Glomerular visceral epithelial cell (primary cell): ENCODE measurements at regions not wholly inside any gene's neighbourhood (a gene's known extent, or its start where the extent isn't known, plus 50 kb on each side); places are given as distances from the start of the nearest gene placed in this dataset.
"Not testable (repeated sequence)": the region's sequence is repeated elsewhere in the genome, so short reads cannot be mapped to it uniquely, and the experiment has no call there.

Source experiments
- DNase-seq: peaks from one replicate; pipeline ENCODE4 v3.0.0-alpha.2; 2016; ENCODE audit errors: extremely low spot score

DNA sequence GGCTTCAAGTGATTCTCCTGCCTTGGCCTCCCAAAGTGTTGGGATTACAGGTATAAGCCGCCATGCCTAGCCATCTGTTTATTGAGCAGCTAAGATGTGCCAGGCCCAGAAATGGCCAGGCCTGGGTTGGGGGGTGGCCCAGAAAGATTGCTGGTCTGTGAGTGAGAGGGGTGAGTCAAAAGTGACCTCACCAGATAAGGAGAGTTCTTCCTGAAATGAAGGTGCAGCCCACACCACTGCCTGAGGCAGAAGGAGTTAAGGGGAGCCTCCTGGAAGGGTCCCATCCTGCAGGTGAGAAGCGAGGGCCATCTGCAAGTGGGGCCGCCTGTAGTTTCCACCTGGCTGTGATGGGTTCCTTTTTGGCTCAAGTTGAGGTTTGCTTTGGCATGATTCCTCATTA is 96.9 kb upstream of the KLF4 start:
- DNase-seq, result no peak

DNA sequence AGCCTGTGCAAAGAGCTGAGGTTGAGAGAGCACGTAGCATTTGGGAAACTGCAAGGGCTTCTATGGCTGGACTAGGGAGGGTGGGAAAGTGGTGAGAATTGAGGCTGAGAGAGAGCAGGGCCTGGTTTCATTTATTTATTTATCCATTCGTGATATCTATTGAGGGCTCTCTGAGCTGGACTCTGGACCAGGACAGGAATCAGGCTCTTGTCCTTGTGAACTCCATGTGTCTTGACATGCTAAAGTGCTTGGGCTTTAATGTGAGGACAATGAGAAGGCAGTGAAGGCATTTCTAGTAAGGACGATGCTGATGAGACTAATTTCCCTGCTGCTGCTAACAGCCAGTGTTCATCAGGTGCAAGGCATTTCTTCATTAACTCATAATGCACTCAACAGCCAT is 95.9 kb upstream of the KLF4 start:
- DNase-seq, result no peak

DNA sequence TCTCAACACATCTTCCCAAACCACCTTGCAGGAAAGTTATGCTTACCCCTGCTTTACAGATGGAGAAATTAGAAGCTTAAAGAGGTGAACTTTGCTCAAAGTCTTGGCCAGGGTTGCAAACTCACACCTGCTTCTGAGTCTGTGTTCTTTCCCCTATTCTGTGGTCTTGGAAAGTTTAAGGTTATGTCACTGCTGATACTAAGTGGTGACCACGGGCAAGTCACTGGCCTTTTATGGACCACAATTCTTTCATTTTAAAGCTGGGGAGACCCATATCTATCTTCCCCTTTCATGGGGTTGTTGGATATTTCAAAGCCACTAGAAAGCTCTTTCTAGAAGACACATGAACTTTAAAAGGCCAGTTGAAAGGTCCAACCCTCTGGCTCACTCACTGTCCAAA is 95.4 kb upstream of the KLF4 start:
- no peak for DNase-seq

DNA sequence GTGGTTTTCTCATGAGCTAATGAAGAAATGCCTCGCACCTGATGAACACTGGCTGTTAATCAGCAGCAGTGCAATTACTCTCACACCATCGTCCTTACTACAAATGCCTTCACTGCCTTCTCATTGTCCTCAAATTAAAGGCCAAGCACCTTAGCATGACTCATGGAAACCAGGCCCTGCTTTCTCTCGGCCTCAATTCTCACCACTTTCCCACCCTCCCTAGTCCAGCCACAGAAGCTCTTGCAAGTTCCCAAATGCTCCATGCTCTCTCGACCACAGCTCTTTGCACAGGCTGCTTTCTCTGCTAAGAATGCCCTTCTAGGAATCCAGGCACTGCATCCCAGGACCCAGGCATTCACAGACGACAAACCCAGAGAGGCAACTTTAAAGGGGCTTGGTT is 94.6 kb upstream of the KLF4 start:
- DNase-seq, result peak; percentile 22

DNA sequence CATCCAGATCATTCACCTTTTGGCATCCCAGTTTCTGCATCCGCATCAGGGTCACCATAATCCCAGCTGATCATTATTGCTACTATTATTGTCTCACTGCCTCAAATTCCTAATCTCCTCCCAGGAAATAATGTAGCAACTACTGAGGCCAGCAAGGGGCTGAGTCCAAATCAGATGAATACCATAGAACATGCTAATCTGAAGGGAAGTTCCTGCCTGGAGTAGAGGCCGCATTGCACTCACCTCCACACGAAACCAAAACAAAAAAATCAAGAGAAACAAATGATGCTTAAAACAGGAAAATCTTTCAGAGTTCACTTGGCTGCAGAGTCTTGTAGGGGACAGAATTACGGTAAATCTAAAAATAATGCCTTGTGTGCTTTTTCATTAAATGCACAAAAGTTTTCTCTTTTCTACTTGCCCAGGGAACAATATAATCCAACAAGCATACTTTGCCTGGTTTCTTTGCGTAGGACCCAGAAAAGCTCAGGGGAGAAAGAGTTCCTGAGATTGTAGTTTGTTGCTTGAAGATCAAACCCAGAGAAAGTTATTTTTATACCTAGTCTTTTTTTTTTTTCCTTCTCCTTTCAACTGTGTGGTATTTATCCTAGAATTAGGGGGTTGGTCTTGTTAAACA is 87.7 kb upstream of the KLF4 start:
- DNase-seq, result no peak

DNA sequence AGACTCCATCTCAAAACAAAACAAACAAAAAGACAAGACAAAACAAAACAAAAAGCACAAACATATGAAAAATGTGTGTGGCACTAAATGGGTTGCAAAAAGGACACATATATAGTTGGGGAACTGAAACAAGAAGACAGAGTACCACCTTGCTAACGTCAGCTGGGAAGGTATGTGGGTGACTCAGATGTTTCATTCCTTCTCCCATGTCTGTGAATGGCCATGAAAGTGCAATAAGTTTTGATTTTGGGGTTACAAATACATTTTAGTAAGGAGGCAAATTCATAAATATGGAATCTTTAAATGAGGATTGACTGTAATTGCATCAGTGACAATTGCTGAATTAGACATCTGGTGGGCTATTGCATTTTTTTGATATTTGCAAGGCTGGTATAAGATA is 81.6 kb upstream of the KLF4 start:
- no peak for DNase-seq

DNA sequence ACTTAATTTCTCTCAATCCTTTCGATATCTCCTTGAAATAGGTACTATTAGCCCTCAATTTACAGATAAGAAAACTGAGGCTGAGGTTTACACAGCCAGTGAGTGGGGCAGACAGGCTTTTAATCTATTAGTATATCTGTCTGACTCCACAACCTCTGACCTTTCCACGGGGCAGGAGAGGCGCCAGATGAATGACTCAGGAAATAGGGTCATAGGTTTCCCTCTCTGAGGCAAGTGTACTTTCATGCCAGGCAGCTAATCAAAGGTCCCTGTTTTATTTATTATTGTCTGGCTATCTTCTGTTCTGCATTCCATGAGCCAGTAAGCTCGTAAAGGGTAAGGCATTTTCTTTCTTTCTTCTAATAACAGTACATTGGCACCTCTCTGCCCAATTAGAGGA is 79.6 kb upstream of the KLF4 start:
- no peak for DNase-seq

DNA sequence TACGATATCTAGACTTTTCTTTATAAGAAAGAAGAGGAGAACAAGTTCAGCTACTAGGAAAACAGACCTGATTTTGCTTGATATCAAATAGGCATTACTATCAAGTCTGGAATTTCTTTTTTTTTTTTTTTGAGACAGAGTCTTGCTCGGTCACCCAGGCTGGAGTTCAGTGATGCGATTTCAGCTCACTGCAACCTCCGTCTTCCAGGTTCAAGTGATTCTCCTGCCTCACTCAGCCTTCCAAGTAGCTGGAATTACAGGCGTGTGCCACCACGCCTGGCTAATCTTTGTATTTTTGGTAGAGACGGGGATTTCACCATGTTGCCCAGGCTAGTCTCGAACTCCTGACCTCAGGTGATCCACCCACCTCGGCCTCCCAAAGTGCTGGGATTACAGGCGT is 78.8 kb upstream of the KLF4 start:
- not testable (repeated sequence) for DNase-seq

DNA sequence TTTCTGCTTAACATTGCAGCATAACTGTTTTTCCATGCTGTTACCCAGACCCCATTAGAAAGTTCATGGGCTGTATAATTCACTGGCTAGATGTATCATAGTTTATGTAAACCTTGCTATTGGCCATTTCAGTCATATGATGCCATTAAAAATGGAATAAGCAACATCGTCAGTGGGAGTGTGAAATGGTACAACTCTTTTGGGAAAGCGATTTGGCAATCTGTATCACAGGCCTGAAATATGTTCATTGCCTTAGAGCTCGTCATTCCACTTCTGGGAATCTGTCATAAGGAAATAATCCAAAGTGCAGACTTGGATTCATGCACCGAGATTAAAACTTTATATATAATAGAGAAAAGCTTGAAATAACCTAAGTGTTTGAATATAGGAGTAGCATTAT is 77.9 kb upstream of the KLF4 start:
- DNase-seq, result no peak

DNA sequence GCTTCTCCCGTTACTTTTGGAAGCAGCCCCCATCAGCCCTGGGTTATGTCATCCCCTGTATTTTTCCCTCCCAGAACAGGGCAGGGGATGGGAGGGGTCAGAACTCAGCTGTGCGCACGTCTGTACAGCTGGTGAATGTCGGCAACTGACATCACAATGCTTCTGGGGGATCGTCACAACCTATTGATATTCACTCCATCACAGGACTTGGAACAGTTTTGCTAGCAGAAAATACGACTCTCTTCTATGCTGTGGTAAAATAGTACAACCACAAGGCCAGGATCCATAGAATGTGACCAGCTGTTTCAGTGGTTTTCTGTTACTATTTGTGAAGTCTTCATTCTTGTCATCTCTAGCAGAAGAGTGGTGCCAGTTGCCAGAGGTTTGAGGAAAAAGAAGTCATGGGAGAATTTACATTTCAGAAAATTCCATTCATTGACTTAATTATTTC is 77.1 kb upstream of the KLF4 start:
- no peak for DNase-seq

DNA sequence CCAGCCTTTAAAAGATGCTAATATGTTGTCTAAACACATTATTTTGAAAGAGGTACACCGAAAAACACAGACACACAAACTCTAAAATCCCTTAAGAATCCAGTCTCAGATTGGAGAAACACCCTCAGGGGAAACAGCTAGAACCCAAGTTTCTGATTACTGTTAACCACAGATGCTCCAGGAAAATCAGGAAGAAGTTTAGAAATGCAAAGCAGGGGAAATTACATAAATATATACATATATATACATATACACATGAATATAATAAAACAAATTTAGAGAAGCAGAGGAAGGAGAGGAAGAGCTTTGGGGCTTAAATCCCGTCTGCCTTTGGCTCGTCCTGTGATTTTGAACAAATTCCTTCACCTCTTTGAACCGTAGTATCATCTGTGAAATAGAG is 73.2 kb upstream of the KLF4 start:
- no peak for DNase-seq

DNA sequence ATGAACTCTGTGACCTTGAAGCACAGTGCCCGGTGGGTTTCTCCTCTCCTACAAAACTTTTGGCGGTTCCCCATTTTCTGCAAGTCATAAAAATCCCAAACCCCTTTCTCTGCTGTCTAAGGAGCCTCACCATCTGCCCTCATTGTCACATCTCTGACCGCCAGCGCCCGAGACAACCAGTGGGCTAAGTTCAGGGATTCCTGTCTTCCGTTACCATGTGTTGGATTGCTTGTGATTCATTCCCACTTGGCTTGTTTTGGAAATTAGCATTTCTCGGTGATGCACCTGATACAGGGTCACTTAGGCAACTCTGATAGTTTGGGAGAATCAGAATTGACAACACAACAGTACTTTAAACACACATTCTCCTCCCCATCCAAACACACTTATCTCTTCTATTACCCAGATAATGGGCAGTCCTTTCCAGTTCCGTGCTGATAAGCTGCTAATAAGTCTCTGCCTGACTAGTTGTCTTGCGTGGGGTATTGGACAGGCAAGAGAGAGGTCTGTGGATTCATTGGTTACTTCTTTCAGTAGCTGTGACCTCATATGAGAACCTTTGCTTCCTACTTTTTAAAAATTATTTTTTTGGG is 70.0 kb upstream of the KLF4 start:
- DNase-seq, result no peak

DNA sequence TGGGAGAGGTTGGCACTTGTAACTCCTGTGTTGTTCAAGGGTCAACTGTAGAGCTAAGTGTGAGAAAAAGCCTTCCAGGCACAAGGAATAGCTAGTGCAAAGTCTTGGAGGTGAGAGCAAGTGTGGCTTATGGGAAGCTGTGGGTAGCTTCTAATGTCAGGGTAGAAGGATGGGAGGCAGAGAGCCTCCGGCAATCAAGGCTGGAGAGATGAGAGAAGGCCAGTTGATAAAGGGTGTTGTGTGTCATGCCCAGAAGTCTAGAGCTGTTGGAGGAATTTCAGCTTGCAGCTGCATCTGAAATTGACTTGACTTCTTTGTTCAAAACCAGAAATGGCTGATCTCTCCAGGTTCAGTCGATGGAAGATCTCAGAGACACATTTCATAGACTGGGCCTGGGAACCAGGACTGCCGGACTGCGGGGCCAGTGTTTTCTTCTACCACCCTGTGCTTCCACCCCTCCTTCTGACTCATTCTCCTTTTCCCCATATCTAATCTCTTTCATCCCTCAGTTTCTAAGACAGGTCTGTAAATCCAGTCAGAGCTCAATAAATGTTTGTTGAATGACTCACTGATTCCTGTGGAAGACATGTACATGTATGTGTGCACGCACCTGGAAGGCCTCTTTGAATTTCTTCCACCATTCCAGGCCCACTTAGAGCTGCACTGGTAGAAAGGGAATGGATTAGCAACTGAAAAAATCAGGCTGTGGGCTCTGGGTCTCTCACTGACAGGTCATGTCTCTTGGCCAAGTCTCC is 67.8 kb upstream of the KLF4 start:
- peak; percentile 13 for DNase-seq

DNA sequence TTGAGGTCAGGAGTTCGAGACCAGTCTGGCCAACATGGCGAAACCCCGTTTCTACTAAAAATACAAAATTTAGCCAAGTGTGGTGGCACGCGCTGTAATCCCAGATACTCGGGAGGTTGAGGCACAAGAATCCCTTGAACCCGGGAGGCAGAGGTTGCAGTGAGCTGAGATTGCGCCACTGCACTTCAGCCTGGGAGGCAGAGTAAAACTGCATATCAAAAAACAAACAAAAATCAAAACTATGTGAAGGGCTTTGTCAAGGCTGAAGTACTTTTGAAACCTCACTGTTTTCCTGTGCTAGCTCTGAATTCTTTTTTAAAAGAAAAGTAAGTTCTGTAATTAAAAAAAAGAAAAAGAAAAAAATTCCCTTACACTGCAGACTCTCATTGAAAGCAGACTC is 65.1 kb upstream of the KLF4 start:
- no peak for DNase-seq

DNA sequence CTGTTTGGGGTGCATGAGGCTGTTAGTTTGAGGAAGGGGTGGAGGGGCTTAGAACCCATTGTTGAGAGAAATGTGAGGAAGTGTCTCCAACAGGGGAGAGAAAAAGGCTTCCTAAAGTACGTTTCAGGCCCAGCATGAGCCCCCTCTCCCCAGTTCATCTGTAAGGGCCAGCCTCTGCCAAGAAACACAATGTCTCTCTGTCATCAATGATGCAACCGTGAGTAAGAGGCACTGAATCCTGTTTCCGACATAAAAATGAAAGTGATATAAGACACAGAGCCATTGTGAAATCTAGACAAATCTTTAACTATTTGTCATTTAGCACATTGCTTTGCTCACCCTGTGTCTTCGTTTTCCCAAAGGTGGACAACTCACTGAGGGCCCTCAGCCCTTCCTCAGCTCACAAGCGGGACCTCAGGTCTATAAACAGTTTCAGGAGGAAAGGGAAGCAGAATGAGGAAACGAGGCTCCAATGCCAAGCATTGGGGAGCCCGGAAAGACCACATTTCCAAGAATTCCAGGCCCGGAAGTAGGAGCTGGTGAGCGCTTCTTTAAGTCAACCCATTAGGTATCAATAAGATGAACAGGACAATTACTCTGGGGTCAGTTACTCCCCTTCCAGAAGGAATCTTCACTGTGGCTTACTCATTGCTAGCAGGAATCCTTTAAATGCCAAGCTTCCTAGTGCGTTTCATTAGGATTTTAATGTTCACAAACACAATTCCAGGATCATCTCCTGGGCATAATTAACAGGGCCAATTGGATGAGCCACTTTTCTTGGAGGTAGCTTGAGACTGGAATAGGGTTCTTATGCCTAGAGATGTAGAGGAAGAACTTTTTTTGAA is 59.0 kb upstream of the KLF4 start:
- DNase-seq, result peak; percentile 65

DNA sequence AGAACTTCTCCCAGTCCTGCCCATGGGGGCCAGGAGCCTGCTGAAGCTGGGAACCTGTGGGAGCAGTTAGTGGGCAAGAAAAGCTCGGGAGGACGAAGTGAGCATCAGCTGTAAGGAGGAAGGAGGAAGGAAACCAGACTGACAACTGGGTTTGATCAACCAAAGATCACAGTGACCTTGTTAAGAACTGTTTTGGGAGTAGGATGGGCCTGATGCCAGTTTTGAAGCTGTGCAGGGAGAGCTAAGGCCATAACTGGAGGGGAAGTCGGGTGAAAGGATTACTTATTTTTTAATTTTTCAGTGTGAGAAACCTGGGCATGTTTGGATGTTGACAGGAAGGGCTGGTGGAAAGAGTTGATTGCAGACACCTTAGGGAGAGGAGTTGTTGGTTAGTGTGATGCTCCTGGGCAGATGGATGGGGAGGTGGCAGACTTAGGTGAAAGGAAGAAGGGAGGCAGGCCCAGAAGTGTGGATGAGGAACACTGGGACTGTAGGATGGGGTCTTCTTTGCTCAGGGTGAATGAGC is 58.3 kb upstream of the KLF4 start:
- no peak for DNase-seq

DNA sequence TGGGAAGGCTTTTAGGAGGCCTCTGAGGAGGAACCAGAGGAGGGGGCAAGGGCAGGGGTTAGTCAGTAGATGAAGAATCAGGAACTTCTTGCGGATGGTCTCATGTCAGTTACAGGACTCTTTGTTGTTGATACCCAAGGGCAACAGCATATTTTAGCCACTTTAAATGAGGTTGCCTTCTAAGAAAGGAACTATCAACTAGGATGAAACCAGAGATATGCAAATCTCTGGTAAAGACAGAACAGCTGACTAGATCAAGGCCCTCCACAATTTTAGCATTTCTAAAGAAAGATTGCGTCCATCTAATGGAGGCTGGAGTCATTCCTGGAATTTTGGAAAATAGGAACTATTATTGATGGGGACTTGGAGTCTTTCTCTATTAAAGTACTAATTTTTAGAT is 57.7 kb upstream of the KLF4 start:
- no peak for DNase-seq

DNA sequence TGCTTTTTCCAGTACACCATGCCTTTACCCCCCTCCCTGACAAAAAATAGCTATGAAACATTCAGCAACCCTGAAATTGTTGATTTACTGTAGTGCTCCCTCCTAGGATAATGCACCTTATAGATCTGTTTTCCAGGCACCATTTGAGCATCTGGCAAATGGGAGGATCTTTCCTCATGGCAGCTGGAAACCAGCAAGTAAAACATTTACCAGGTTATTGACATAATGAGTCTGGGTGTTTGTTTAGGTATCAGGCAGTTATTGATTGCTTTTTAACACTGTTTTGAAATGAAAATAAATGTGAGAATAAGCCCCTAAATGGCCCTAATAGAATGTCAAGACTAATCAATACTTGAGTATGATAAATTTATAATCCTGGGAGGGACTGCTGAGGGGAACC is 57.3 kb upstream of the KLF4 start:
- DNase-seq, result no peak

DNA sequence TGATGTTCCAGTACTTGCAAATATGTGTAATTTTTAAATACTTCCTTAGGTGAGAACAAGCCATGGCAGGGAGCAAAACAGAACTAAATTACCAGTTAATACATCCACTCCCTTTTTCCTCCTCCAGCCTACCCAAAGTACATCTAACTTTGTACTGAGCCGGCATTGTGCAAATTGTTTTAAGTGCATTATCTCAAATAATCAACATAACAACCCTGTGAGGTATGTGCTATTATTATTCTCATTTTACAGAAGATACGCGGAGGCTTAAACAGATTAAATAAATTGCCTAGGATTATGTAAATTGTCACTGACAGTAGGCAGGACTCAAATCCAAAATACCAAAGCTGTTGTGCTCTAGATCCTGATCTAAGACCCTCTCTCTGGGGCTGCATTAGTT is 55.5 kb upstream of the KLF4 start:
- DNase-seq, result no peak

DNA sequence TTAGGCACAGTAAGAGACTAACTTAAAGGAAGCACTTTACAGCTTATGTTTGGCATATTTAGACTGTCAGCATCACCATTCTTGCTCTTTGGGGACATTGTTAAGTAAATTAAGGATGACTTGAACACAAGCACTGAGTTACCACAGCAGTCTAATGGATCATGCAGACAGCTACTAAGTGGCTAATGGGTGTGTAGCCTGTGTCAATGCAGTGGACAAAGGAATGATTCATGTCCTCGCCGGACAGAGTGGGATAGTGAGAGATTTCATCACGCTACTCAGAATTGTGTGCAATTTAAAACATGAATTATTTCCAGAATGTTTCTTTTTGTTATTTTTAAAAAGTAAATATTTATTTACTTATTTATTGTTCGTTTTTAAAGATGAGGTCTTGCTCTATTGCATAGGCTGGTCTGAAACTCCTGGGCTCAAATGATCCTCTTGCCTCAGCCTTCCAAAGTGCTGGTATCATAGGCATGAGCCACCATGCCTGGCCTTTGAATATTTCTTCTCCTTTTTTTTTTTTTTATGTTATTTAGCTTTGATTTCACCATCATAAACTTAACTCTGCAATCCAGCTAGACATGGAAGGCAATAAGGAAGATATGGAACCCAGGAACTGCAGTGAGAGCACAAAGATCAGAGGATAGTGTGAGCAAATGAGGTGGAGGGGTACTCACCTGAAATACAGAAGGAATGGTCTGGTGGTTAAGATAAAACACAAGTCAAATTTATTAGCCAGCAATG is 53.0 kb upstream of the KLF4 start:
- DNase-seq, result no peak

DNA sequence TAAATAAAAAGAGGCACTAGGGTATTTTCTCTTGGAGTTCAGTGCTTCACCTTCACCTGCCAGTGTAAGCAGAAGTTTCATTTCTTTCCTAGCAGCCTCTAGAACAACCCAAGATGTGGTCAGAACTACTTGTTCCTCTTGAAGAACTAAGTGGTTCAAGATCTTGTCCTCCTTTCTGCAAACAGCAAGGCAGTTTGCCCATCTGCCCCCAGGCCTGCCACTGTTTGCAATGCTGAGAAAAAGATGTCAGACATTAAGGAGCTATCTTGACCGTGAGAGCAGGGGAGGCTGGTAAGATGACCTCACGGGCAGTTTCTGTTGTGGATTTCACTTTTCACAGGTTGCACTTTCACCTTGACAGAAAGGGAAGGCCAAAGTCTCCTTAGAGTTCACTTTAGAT is 52.0 kb upstream of the KLF4 start:
- no peak for DNase-seq

DNA sequence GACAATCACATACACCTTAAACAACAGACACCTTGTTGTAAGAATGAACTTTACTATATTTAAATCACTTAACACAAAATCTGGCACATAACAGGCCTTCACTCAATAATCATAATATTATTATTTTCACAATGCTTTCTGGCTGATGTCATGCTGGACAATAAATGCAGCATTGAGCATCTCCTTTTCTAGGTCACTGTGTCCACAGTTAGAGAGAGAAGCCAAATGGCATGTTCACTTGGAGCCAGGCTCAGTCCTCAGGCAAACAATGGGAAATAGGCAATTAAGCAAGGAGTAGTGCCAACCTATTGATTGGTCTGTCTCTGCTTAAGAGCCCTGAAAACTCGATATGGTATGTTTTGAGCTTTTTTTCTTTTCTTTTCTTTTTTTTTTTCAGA is 50.6 kb upstream of the KLF4 start:
- DNase-seq, result no peak
